ENCODE measurements at regions not wholly inside any gene's neighbourhood (a gene's known extent, or its start where the extent isn't known, plus 50 kb on each side); places are given as distances from the start of the nearest gene placed in this dataset.

- no peaks in the 10 kb centered on the region for H3K36me3 ChIP-seq (replicated peaks in 1 of 2; ENCODE audit: control insufficient read depth in 1 of 2, insufficient read depth in 2 of 2, low read length in 2 of 2)
- no peak overlapping the region for H3K4me3 Mint-ChIP-seq
- H4K20me1 ChIP-seq (ENCODE audit: insufficient read depth, low read length): no peaks in the 10 kb centered on the region
- intact Hi-C loops (cut with micrococcal nuclease): no loop called here
- no peak overlapping the region for H3K9ac ChIP-seq (ENCODE audit: insufficient read depth, low read length, poor library complexity, severe bottlenecking)
- TF ChIP-seq CTCF (IDR thresholded peaks at IDR 0.05): no peak
- H3K9me3 ChIP-seq (replicated peaks in 1 of 2; ENCODE audit: control insufficient read depth in 1 of 2, insufficient read depth in 1 of 2, low read length in 2 of 2): no peaks in the 10 kb centered on the region
- no peak overlapping the region for H3K4me3 ChIP-seq (replicated peaks in 1 of 3; ENCODE audit: low read depth in 2 of 3, low read length in 3 of 3)
- WGBS (ENCODE audit: insufficient coverage): 87% methylated on average over 13 of the region's 22 CpGs
- H3K27ac ChIP-seq (ENCODE audit: low read depth in 1 of 2, low read length in 2 of 2): no peak overlapping the region
- no peak overlapping the region for H3K4me2 ChIP-seq (replicated peaks; ENCODE audit: extremely low read depth, low read length, poor library complexity, severe bottlenecking)
- peaks cover 0 to 8% (median 8%) of the 10 kb centered on the region in 3 donors for H3K27me3 Mint-ChIP-seq (ENCODE audit: low read depth in 3 of 3)
- H3K4me1 ChIP-seq (ENCODE audit: control insufficient read depth in 1 of 2, insufficient read depth in 2 of 2, low read length in 2 of 2): peaks cover 0 to 5% of the 10 kb centered on the region in 2 donors
- H3K27me3 ChIP-seq (ENCODE audit: control insufficient read depth in 2 of 2, insufficient read depth in 2 of 2, low read length in 2 of 2): no peaks in the 10 kb centered on the region
- H2AFZ ChIP-seq (ENCODE audit: insufficient read depth, low read depth, low read length, poor library complexity, severe bottlenecking): no peak overlapping the region
- H3K79me2 ChIP-seq (ENCODE audit: insufficient read depth, low read length): no peaks in the 10 kb centered on the region
- H3K27ac Mint-ChIP-seq: no peak overlapping the region
- no peak for DNase-seq
- peaks cover 47% of the 10 kb centered on the region for H3K4me1 Mint-ChIP-seq
- H3K36me3 Mint-ChIP-seq: no peaks in the 10 kb centered on the region
- H3K9me3 Mint-ChIP-seq: peaks cover 0 to 3% (median 0%) of the 10 kb centered on the region in 7 donors
Observed at GRCh38 chr6:159463119-159463829, 229.8 kb downstream of the SOD2 start.

GRCh38 chr6:159462431-159462830 lies 230.6 kb downstream of the SOD2 start:
- Mint-ChIP-seq H3K4me3 (no peak overlapping the region), H3K27me3 (ENCODE audit: low read depth in 3 of 3) (peaks cover 0 to 8% (median 8%) of the 10 kb centered on the region in 3 donors), H3K4me1 (peaks cover 41% of the 10 kb centered on the region), H3K36me3 (no peaks in the 10 kb centered on the region), H3K27ac (no peak overlapping the region), H3K9me3 (peaks cover 0 to 3% (median 0%) of the 10 kb centered on the region in 7 donors)
- Histone ChIP-seq H3K4me3 (replicated peaks in 1 of 3; ENCODE audit: low read depth in 2 of 3, low read length in 3 of 3) (no peak overlapping the region), H3K27me3 (ENCODE audit: control insufficient read depth in 2 of 2, insufficient read depth in 2 of 2, low read length in 2 of 2) (no peaks in the 10 kb centered on the region), H3K4me1 (ENCODE audit: control insufficient read depth in 1 of 2, insufficient read depth in 2 of 2, low read length in 2 of 2) (peaks cover 0 to 2% of the 10 kb centered on the region in 2 donors), H3K79me2 (ENCODE audit: insufficient read depth, low read length) (no peaks in the 10 kb centered on the region), H3K4me2 (replicated peaks; ENCODE audit: extremely low read depth, low read length, poor library complexity, severe bottlenecking) (no peak overlapping the region), H3K27ac (ENCODE audit: low read depth in 1 of 2, low read length in 2 of 2) (no peak overlapping the region), H2AFZ (ENCODE audit: insufficient read depth, low read depth, low read length, poor library complexity, severe bottlenecking) (no peak overlapping the region), H3K9ac (ENCODE audit: insufficient read depth, low read length, poor library complexity, severe bottlenecking) (no peak overlapping the region), H4K20me1 (ENCODE audit: insufficient read depth, low read length) (no peaks in the 10 kb centered on the region), H3K9me3 (replicated peaks in 1 of 2; ENCODE audit: control insufficient read depth in 1 of 2, insufficient read depth in 1 of 2, low read length in 2 of 2) (no peaks in the 10 kb centered on the region), H3K36me3 (replicated peaks in 1 of 2; ENCODE audit: control insufficient read depth in 1 of 2, insufficient read depth in 2 of 2, low read length in 2 of 2) (no peaks in the 10 kb centered on the region)
- WGBS (ENCODE audit: insufficient coverage): no CpG with 5 or more reads among the region's 7 CpGs
- no peak for DNase-seq
- TF ChIP-seq CTCF (IDR thresholded peaks at IDR 0.05): no peak
- intact Hi-C loops (cut with micrococcal nuclease): no loop called here

Data from CD14-positive monocyte (primary cell).